ENCODE measurements at regions not wholly inside any gene's neighbourhood (a gene's known extent, or its start where the extent isn't known, plus 50 kb on each side); places are given as distances from the start of the nearest gene placed in this dataset.
"Not testable (repeated sequence)": the region's sequence is repeated elsewhere in the genome, so short reads cannot be mapped to it uniquely, and the experiment has no call there.

DNA sequence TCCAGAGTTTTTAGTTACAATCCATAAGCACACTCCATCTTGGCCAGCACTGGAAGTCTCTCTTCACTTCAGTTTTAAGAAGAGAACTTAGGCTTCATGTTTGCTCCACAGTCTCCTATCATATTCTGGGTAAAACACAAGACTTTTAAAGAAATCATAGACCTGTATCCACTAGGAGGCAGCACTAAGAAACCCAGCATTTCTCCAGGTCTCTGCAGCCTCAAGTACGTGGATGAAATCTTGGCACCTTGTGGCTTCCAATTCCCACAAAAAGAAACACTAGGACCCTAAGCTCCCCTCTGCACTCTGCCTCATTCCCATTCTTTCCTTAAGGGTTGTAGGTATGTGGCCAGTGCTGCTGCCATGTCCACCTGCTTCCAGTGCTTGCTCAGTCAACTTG is 367.3 kb upstream of the CASK start:
- DNase-seq = peak; percentile 2

DNA sequence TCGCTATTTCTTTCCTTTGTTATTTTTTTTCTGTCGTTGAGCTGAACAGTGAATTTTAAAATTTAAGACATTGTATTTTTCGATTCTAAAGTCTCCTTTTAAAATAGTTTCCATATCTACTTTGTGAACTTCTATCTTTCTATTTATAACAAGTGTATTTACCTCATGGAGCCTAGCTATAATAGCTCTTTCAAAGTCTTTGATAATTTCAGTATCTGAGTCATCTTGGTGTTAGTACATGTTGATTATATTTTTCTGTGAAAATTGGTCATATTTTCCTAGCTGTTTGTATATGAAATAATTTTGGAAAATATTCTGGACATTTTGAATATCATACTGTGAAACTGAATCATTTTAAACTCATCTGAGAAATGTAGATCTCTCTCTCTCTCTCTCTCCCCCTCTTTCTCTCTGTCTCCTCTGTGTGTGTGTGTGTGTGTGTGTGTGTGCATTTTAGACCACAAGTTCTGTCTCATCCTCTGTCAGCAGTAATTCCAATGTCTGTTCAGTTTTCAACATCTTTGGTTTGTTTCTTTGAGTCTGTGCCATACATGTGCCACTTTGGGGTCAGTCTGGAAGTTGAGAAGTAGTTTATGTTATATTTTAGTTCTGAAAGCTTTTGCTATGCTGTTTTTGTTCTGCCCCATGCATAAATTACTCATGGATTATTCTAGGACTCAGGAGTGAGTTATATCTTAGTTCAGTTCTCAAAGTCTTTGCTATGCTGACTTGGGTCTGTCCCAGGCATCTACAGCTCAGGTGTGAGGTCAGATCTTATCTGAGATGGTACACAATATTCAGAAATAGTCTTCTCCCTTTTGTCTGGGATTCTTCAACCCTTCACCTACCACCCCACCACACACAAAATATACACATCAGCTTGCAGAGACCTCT is 366.4 kb upstream of the CASK start:
- no peak for DNase-seq

DNA sequence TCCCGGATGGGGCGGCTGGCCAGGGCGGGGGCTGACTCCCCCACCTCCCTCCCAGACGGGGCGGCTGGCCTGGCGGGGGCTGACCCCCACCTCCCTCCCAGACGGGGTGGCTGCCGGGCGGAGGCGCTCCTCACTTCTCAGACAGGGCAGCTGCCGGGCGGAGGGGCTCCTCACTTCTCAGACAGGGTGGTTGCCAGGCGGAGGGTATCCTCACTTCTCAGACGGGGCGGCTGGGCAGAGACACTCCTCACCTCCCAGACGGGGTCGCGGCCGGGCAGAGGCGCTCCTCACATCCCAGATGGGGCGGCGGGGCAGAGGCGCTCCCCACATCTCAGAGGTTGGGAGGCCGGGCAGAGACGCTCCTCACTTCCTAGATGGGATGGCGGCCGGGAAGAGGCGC is 362.3 kb upstream of the CASK start:
- not testable (repeated sequence) for DNase-seq

DNA sequence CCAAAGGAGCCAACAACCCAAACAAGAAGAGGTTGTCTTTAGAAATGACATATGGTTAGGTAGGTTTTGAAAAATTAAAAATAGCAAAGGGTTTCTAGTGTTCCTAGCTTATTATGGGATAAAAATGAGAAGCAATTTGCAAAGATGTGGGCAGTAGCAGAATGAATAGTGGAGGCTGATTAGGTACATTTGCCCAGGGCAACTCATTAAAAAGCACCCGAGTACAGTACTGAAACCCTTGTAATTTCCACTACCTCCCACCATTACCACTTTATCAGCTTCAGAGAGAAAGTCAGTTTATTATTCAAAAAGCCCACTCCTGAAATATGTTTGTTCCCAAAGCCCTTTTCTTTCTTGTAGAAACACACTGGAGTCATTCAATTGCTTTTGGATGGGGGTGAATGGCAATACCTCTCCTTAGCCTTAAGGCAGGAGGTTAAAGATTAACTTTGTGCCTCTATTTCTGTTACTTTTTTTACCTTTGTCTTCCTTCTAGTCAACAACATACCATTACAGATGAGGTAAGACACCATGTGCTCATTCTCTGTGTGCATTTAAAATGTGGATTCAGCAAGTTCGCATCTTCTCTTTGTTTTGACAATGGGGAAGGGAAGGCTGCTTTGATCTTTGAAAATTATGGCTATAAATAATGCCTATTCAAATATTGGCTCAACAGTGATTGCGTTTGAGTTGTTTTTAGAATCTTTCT is 353.8 kb upstream of the CASK start:
- DNase-seq = no peak

- DNase-seq = no peak
Observed at GRCh38 chrX:42274151-42274550, 350.8 kb upstream of the CASK start.

GRCh38 chrX:42273387-42273786 is 350.0 kb upstream of the CASK start:
- DNase-seq = no peak

DNA sequence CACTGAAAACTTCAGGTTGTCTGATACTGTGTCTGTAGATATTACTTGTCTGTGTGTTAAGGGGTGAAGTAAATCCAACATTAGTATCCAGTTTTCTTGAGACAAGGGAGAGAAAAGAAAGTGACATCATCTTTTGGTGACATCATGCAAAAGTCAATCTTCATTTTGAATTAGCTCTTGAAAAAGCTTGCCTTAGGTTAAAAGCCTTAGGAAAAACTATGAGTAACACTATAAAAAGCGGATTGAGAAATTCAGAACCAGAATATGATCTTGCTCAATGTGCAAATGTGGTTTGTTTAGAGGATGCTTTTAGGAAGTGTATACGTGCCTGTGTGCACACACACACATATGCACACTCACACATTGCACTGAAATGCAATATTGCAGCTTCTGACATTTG is 345.8 kb upstream of the CASK start:
- no peak for DNase-seq

DNA sequence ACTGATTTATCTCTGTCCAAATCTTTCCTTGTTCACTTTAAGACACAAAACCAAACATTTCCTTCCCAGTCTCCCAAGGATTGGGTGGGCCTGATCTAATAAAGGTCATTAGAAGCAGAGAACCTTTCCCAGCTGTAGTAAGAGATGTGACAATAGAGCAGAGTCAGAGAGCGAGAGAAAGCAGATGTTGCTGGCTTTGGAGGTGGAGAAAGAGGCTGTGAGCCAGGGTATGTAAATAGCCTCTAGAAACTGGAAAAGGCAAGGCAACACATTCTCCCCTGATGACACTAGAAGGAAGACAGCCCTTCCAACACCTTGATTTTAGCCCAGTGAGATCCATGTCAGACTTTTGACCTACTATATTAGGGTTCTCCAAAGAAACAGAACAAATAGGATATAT is 337.5 kb upstream of the CASK start:
- DNase-seq = no peak

GRCh38 chrX:42248226-42248625 is 324.9 kb upstream of the CASK start:
- no peak for DNase-seq

- DNase-seq = no peak
Observed at GRCh38 chrX:42247241-42247640, 323.9 kb upstream of the CASK start.

- DNase-seq = no peak
Observed at GRCh38 chrX:42246814-42247213, 323.5 kb upstream of the CASK start.

DNA sequence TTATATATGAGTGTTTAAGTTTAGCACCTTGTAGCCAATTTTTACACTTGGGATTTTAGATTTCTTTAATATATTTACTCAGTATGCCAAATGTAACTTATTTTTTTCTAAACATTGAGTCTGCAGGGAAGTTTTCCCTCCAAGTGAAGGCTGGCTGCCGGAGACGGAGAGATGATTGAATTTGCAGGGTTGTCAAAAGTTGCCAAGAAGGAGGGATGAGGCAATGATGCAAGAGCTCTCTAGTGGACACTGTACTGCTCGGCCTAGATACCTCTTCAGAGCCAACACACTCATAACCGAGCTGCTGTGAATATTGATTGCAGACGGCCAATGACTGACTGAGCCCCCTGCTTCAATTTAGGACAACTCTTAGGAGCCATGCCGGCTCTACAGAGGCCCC is 318.6 kb upstream of the CASK start:
- peak; percentile 79 for DNase-seq

DNA sequence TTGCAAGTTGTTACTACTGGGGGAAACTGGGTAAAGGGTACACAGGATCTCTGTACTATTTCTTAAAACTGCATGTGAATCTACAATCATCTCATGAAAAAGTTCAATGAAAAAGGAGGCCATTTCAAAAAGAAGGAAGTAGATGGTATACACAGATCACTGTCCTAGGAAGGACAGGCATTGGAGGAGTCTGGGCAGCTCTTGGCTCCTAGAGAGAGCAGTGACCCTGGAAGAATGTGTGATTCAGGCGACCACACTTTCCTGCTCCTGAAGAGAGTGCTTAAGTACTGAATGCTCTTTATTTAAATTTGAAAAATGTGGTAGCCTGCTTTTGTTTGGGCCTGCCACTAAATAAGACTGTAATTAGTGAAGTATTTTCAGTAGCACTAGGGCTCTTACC is 318.1 kb upstream of the CASK start:
- no peak for DNase-seq

GRCh38 chrX:42237956-42238355 is 314.6 kb upstream of the CASK start:
- DNase-seq = no peak

GRCh38 chrX:42229533-42229932 is 306.2 kb upstream of the CASK start:
- no peak for DNase-seq

GRCh38 chrX:42220666-42221065 is 297.3 kb upstream of the CASK start:
- no peak for DNase-seq

- DNase-seq = no peak
Observed at GRCh38 chrX:42220083-42220482, 296.7 kb upstream of the CASK start.

- no peak for DNase-seq
Observed at GRCh38 chrX:42219231-42219630, 295.9 kb upstream of the CASK start.

DNA sequence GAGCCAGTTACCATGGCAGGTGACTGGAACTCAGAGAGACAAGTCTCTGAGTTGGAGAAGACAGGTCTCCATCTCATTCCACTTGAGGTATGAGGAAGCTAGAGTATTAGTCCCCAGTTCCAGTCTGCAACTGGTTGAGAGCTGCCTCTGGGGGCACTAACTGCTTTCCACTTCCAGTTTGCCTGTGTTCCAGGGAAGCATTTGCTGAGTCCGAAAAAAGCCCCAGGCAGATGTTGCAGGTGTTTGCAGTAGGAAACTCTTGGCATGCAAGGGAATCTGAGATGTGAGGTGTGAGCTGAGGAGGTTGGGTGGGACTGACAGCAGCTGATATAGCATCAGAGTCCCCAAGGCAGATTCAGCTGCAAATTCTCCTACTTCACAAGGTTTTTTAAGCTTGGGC is 272.2 kb upstream of the CASK start:
- DNase-seq = no peak

GRCh38 chrX:42189576-42189975 is 266.2 kb upstream of the CASK start:
- DNase-seq = no peak

GRCh38 chrX:42188730-42189129 is 265.4 kb upstream of the CASK start:
- no peak for DNase-seq

GRCh38 chrX:42176789-42177188 is 253.4 kb upstream of the CASK start:
- DNase-seq = peak; percentile 4

GRCh38 chrX:42175843-42176242 is 252.5 kb upstream of the CASK start:
- peak; percentile 49 for DNase-seq

DNA sequence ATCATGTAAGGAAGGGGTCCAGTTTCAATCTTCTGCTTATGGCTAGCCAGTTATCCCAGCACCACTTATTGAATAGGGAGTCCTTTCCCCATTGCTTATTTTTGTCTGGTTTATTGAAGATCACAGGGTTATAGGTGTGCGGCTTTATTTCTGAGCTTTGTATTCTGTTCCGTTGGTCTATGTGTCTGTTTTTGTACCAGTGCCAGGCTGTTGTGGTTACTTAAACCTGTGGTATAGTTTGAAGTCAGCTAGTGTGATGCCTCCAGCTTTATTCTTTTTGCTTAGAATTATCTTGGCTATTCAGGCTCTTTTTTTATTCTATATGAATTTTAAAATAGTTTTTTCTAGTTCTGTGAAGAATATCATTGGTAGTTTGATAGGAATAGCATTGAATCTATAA is 234.6 kb upstream of the CASK start:
- not testable (repeated sequence) for DNase-seq

Measured in NCI-H82 (cell line).